A673 (cell line): ENCODE measurements at regions not wholly inside any gene's neighbourhood (a gene's known extent, or its start where the extent isn't known, plus 50 kb on each side); places are given as distances from the start of the nearest gene placed in this dataset.

ENCODE experiments used
- BruUV-seq: library from RNA; stranded (reverse); fragments of 400-500 nt; replicated peaks from 2 replicates; lab custom pipeline; 2021; lab: Mats Ljungman, UMichigan
- CTCF ChIA-PET: fragments of 300-600 bp; sonication (Branson Sonifier 250); formaldehyde crosslinking; loops from one replicate; lab custom pipeline; 2022; ENCODE audit warnings: antibody characterized with exemption; lab: Charles Lee
- POLR2A ChIA-PET: fragments of 300-600 bp; sonication (Branson Sonifier 250); formaldehyde crosslinking; loops from one replicate; lab custom pipeline; 2022; ENCODE audit warnings: antibody characterized with exemption; ENCODE audit not compliant: low non-redundant PET; lab: Charles Lee
- DNase-seq: peaks from one replicate; pipeline ENCODE4 v3.0.0-alpha.2; 2015; ENCODE audit warnings: low spot score
- H3K27ac ChIP-seq: fragments of 200-600 bp; sonication (generic); 2 replicates; pipeline ENCODE4 v1.5.1; 2016; ENCODE audit warnings: mixed run types, low read depth, mild to moderate bottlenecking, mixed read lengths, antibody characterized with exemption, low read length; ENCODE audit not compliant: poor library complexity, severe bottlenecking
- H3K27me3 ChIP-seq: fragments of 200-600 bp; sonication (generic); replicated peaks from 2 replicates; pipeline ENCODE4 v1.6.1; 2017; ENCODE audit warnings: mixed run types, low read depth, mild to moderate bottlenecking, mixed read lengths, antibody characterized with exemption, low read length; ENCODE audit not compliant: insufficient read depth, poor library complexity
- H3K36me3 ChIP-seq: fragments of 200-600 bp; sonication (generic); 2 replicates; pipeline ENCODE4 v1.6.1; 2016; ENCODE audit warnings: mixed run types, mild to moderate bottlenecking, mixed read lengths, antibody characterized with exemption, low read length; ENCODE audit not compliant: insufficient read depth, poor library complexity, severe bottlenecking
- H3K4me1 ChIP-seq: fragments of 200-600 bp; sonication (generic); 2 replicates; pipeline ENCODE4 v1.6.1; 2017; ENCODE audit warnings: mixed run types, mild to moderate bottlenecking, mixed read lengths, antibody characterized with exemption, low read length; ENCODE audit not compliant: insufficient read depth, poor library complexity, severe bottlenecking
- H3K4me3 ChIP-seq: fragments of 200-600 bp; sonication (generic); 2 replicates; pipeline ENCODE4 v1.5.1; 2016; ENCODE audit warnings: low read depth, mixed run types, mild to moderate bottlenecking, mixed read lengths, low read length; ENCODE audit not compliant: poor library complexity, severe bottlenecking
- H3K9me3 ChIP-seq: fragments of 200-600 bp; sonication (generic); 2 replicates; pipeline ENCODE4 v1.6.1; 2016; ENCODE audit warnings: mixed run types, low read depth, mild to moderate bottlenecking, mixed read lengths, antibody characterized with exemption, low read length; ENCODE audit not compliant: poor library complexity, severe bottlenecking
- CTCF ChIP-seq: fragments of 300-800, 200-600 bp; sonication (generic); conservative IDR thresholded peaks from 2 replicates; pipeline ENCODE4 v1.5.1; 2017; ENCODE audit warnings: low read depth, mild to moderate bottlenecking, antibody characterized with exemption, low read length, moderate library complexity, mixed read lengths
- EZH2 ChIP-seq: fragments of 200-600 bp; sonication (generic); IDR thresholded peaks from 2 replicates; pipeline ENCODE4 v1.6.1; 2017; ENCODE audit warnings: borderline replicate concordance, low read depth, mild to moderate bottlenecking, mixed read lengths, antibody characterized with exemption, low read length; ENCODE audit not compliant: poor library complexity, severe bottlenecking
- intact Hi-C: fragments of 100-400 bp; cut with micrococcal nuclease; formaldehyde crosslinking; loops from one replicate; pipeline ENCODE4 v1.10.0; 2022; ENCODE audit not compliant: unreplicated experiment

DNA sequence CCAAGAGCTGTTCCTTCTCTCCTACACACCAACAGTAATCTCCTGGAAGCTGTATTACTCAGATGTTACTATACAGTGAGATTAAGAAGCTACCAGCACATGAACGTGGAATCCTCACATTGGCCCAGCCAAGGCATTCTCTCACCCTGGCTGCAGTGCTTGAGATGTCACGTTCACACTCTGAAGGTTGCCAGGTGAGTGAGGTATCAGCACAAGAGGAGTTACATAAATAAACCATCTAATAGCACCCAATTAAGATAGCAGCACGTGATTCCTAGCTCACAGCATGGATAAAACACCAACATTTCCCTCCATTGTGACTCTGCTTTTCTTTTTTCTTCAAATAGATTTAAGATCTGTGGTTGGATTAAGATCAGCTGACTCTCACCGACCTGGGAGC, 182.8 kb downstream of the PLPP3 start:
- POLR2A ChIA-PET: no interaction called here
- H3K36me3 ChIP-seq: no peaks in the 10 kb centered on the region
- CTCF ChIA-PET: no interaction called here
- no peak for TF ChIP-seq EZH2
- TF ChIP-seq CTCF: no peak
- H3K27ac ChIP-seq: no peak overlapping the region
- no peak overlapping the region for H3K4me3 ChIP-seq
- intact Hi-C loops: no loop called here
- no peaks in the 10 kb centered on the region for H3K4me1 ChIP-seq
- peaks cover 31% of the 10 kb centered on the region for H3K27me3 ChIP-seq
- BruUV-seq: no TSS peak
- DNase-seq: no peak
- H3K9me3 ChIP-seq: no peaks in the 10 kb centered on the region

DNA sequence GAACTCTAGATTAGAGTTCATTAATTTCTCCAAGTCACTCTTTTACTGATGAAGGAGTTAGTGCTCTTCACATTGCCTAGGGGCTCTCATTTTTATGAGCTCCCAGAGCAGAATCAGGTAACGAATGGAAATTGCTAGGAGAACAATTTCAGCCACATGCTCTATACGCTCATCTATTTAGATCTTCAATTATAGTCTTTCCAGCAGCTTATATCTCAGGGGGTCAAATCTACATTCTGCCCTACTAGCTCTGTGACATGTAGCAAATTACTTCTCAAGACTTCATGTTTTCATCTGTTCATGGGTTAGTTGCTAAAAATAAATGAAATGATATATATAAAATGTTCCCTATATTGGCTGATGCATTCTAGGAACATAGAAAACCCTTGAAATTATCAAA, 183.6 kb downstream of the PLPP3 start:
- ChIA-PET POLR2A (no interaction called here), CTCF (no interaction called here)
- no peaks in the 10 kb centered on the region for H3K9me3 ChIP-seq
- intact Hi-C loops: no loop called here
- no peaks in the 10 kb centered on the region for H3K36me3 ChIP-seq
- peaks cover 26% of the 10 kb centered on the region for H3K27me3 ChIP-seq
- BruUV-seq: no TSS peak
- TF ChIP-seq CTCF: no peak
- H3K4me1 ChIP-seq: no peaks in the 10 kb centered on the region
- H3K4me3 ChIP-seq: no peak overlapping the region
- no peak overlapping the region for H3K27ac ChIP-seq
- no peak for DNase-seq

- POLR2A ChIA-PET: no interaction called here
- no peak for DNase-seq
- H3K27me3 ChIP-seq: peaks cover 25% of the 10 kb centered on the region
Measured at GRCh38 chr1:56394298-56394697, 185.1 kb downstream of the PLPP3 start.

More at GRCh38 chr1:56394298-56394697, 185.1 kb downstream of the PLPP3 start:
- TF ChIP-seq EZH2 (no peak), CTCF (no peak)
- Histone ChIP-seq H3K4me3 (no peak overlapping the region), H3K9me3 (no peaks in the 10 kb centered on the region), H3K4me1 (no peaks in the 10 kb centered on the region), H3K36me3 (no peaks in the 10 kb centered on the region), H3K27ac (no peak overlapping the region)
- no TSS peak for BruUV-seq
- intact Hi-C loops: no loop called here
- CTCF ChIA-PET: no interaction called here
